Activated CD4-positive, CD25-positive, alpha-beta regulatory T cell (primary cell): ENCODE measurements at regions not wholly inside any gene's neighbourhood (a gene's known extent, or its start where the extent isn't known, plus 50 kb on each side); places are given as distances from the start of the nearest gene placed in this dataset.

Experiments
- DNase-seq, 4 experiments: peaks; one replicate each; lab custom pipeline; 2025; lab: John Stamatoyannopoulos, UW

DNA sequence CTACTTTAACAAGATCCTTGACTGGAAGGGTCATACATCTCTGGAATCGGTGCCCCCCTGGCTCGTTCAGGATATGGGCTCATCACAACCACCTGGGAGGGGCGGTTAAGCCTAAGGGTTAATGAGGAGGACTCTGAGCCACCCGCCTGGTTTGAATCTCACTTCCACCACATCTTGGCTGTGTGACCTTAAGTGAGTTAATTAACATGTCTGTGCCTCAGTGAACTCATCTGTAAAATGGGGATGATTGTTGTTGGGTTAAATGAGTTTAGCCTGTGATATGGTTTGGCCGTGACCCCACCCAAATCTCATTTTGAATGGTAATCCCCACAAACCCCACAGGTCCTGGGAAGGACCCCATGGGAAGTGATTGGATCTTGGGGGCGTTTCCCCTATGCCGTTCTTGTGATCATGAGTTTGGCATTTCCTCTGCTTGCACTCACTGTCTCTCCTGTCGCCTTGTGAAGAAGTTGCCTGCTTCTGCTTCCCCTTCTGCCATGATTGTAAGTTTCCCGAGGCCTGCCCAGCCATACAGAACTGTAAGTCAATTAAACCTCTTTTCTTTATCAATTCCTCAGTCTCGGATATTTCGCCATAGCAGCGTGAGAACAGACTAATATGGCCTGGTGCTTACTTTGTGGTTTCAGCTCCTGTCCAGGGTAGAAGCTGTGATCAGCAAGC, 214.0 kb upstream of the CIBAR2 start:
- DNase-seq, result no peak

DNA sequence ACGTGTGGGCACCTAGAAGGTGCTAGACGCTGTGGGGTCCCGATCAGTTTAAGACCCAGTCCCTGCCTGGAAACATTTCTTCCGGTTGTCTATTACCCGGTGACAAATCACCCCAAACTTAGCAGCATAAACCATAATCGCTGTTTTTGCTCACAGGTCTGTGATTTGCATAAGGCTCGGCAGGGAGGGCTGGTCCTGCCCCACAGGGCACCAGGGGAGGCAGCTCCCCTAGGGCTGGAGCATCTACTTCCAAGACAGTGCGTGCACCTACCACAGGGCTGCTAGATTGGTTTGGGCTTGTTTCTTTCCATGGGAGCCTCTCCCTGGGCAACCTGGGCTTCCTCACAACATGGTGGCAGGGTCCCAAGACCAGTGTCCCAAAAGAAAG, 214.5 kb upstream of the CIBAR2 start:
- DNase-seq, result no peak

DNA sequence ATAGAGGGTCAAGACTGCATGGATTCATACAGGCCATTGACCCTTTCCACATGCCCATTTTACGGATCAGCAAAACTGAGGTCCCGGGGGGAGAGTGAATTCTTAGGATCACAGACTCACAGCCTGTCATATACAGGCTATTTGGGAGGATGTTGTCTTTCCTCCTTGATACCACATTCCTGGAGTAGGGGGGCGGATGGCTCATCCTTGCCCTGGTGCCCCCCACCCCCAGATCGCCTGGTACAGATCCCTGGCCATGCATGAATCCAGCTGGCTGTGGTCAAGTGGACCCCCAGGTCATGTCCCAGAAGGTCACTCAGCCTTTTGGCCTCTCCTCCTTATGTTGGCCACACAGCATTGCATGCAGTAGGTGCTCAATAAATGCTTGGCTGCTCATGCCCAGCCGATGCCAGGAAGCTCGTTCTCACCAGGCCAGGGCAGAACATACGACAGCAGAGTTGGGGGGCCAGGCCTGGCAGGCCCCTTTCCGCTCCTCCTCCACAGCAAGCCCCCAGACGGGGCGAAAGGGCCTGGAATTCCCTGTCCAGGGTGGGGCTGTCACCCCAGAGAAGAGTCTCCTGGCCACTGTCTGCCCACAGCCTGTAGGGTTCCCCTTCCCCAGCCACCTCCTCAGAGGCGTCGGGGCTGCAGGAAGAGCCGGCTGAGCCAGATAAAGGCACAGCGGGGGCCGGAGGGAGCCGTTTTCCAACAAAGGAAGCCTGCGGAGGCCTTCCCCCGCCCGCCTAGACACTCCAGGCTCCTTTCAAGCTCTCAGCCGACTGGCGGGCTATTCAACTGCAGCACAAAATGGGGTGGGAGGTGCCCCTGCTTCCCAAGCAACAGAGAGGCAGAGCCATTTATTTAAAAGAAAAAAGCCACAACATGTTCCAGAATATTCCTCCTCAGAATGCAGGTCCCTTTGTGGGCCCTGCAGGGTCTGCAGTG, 215.7 kb upstream of the CIBAR2 start:
- no peak for DNase-seq

DNA sequence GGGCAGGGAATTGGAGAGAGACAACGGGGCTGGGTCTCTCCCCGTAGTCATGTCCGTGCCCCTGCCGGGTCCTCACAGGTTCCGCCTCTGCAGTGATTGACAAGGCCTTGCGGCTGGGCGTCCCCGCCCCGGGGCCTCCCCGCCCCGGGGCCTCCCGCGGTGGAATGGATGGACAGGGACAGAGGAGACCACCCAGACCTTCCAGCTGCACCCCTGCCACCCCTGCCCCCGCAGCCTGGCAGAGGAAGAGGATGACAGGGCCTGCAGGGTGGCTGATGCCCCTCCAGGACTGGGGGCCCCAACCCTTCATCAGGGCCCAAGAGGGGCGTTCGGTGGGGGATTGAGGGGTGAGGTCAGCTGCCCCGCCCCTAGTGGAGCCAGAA, 216.4 kb upstream of the CIBAR2 start:
- DNase-seq, result no peak

DNA sequence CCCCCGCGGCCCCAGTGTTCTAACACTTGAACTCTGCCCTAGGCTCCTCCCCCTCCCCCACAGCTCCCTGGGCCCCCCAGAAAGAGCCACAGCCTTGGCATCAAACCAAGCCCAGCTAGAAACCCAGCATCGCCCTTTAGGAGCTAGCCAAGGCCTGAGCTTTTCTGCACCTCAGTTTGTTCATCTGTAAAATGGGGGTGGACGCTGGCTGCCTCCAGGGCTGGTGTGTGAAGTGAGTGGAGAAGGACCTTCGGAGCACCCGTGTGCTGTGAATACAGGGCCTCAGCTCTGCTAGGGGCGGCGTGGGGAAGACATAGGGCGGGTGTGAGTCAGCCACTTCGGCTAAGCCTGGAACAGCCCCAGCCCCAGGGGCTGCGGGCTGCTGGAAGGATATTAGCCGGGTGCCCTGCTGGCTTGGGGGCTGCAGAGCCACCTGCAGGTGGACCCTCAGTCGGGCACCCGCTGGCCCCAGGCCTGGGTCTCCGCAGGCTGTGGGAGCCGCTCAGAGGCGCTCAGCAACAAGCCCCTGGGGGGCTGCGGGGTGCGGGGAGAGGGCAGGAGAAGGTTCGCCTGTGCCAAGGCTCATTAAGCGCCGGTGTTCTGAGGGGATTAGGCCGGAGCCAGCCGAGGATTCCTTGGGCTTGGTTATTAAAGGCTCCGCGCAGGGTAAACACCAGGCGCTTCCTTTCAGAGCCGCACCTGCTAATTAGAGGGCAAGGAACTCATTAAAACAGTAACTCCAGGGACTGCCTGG, 217.0 kb upstream of the CIBAR2 start:
- DNase-seq, result no peak

DNA sequence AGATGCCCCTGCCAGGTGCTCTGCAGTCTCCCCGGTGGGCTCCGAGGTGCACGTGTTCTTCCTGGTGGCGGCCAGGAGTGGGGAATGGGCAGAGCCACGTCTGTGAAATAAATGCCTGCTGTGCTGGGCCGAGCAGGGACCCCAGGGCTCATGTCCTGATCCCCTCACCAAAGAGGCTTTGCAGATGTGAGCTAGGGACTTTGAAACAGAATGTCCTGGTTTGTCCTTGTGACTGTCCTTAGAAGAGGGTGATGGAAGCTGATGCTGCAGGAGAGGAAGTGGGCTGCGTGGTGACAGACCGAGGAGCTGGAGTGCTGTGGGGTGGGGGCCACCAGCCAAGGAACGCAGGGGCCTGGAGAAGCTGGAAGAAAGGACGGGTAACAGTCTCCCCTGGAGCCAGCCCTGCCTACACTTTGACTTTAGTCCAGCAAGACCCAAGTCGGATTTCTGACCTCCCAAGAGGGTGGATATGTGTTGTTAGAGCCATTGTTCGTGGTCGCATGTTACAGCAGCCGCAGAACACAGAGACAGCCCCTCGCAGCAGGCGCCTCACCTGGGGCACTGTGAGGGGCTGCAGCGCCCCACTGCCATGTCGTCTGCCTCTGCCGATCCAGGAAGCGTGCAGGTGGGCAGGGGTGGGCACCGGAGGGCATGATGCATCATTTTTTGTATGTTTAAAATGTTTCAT, 217.9 kb upstream of the CIBAR2 start:
- no peak for DNase-seq

DNA sequence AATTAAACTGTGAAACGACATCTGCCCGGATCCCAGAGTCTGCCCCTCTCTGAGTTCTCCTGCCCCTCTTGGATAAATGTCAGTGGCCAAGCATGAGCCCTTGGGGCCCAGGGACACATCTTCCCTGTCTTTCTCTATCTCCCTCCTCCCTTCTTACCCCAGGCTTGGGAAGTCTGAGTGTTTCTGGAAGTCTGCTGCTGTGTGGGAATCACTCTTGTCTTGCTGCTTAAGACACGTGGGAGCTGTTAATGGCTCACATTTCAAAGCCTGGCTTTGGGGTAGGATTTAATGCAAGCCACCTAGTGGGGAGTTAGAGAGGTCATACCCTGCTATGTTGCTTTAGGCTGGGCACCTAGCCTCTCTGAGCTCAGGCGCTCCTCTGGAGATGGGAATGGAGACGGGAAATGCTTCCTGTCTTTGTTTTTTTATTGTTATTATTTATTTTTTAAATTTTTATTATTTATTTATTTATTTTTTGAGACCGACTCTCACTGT, 218.5 kb upstream of the CIBAR2 start:
- DNase-seq, result no peak

DNA sequence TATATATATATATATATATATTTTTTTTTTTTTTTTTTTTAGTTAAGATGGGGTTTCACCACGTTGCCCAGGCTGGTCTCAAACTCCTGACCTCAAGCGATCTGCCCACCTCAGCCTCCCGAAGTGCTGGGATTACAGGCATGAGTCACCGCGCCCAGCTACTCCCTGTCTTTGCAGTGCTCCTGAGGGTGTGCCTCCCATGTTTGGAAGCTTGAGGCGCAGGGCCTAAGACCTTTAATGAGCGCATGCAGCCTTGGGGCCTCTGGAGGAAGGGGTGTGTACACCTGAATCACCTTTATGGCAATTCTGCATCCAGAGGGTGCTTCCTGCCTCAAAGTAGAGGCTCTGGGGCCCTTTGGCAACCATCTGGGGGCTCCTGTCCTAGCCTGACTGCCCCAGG, 219.4 kb upstream of the CIBAR2 start:
- no peak for DNase-seq

DNA sequence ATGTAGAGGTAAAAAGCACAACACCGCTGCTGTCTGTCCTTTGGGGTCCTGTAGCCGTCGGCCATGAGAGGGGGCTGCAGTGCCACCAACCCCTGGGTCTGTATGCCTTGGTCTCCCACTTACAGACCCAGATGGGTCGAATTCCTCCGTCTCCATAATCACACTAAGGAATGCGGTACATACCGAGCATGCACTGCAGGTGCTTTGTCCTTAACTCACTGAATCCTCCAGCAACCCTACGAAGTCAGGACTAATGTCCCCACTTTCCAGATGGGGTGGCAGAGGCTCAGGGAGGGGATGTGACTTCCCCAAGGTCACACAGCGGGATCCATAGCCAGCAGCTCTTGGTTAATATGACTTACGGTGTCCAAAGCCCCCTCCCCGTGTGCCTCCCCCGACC, 219.9 kb upstream of the CIBAR2 start:
- DNase-seq, result no peak

DNA sequence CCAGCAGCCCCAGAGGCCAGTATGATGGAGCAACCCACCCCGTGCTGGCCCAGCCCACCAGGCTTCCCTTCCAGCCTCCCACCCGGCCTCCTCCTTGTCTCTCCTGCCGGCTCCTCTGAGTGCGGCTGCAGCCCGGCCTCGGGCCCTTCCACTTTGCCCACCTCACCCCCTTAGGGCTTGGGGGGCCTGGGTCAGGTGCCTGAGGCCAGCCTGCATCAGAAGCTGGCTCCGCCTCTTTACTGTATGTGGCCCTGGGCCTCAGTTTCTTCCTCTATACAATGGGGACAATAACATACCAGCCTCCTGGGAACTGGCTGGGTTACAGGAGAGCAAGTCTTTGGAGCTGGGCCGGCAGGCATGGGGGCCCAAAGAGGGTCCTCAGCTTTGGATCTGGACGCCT, 221.1 kb upstream of the CIBAR2 start:
- no peak for DNase-seq

DNA sequence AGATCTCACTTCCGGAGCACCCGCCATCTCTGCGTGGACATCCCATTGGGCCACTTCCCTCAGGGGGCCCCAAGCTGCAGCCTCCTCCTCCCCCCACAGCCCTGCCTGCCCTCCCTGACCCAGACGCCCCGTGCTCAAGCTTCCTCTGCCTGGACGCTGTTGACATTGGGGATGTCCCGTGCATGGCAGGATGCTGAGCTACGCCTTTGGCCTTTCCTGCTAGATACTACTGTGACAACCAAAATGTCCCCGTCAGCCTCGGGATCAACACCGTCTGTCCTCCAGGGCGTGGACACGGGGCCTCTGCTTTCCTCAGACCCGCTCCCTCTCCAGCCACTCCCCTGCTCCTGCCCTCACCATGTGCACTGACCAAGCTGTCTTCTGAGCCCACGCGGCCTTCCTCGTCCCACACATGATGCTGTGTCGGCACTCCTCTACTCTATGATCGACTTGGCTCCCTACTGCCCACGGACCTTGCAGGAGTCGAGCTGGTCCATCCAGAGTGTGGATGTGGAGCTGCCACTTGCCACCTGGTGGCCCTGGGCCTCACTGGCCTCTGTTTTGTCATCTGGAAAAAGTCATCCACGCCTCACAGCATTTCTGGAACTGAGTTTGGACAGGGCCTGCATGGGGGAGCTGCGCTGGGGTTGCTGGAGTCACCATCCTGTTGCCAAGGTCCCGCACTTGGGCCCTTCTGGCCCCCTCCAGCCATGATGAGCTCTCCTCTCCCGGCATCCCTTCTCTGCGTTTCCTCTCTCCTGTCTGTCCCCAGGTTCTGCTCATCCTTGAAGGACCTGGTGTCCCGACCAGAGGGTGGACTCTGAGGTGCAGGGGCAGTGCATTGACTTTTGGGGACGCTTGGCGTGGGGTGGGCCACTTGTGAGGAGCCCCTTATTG, 221.7 kb upstream of the CIBAR2 start:
- DNase-seq, result no peak

DNA sequence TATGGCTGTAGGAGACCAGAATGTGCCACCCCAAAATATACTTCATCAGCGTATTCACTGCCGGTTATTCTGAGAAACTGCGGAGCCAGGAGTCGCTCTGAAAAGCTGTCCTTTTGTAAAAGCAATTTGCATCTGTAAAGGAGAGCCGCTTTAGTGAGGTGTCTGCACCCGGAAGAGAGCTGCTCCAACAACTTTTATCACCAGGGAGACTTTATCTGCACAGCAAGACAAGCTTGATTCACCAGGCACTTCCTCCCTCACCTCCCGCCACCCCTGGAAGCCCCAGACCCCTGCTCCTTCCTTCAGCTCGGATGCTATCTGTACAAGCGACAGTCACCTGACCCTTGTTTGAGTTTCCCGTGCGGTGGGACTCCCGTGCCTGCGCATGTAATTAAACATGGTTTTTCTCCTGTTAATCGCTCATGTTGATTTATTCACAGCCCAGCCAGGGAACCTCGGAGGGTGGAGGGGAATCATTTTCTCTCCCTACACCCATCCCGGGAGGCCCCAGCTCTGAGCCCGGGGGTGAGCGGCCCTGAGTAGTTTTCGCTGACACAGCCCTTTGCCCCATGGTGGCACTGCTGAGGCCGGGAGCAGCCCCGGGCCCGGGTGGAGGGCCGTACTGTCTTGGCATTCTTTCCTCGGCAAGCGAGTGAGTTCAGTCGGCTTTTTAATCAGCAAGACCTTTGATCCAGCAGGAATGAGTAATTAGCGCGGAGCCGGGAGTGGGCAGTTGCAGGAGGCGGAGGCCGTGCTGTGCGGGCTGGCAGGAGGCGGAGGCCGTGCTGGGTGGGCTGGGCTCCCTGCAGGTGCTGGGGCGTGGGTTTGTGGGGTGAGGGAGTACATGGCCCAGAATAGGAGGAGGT, 222.7 kb upstream of the CIBAR2 start:
- no peak for DNase-seq

DNA sequence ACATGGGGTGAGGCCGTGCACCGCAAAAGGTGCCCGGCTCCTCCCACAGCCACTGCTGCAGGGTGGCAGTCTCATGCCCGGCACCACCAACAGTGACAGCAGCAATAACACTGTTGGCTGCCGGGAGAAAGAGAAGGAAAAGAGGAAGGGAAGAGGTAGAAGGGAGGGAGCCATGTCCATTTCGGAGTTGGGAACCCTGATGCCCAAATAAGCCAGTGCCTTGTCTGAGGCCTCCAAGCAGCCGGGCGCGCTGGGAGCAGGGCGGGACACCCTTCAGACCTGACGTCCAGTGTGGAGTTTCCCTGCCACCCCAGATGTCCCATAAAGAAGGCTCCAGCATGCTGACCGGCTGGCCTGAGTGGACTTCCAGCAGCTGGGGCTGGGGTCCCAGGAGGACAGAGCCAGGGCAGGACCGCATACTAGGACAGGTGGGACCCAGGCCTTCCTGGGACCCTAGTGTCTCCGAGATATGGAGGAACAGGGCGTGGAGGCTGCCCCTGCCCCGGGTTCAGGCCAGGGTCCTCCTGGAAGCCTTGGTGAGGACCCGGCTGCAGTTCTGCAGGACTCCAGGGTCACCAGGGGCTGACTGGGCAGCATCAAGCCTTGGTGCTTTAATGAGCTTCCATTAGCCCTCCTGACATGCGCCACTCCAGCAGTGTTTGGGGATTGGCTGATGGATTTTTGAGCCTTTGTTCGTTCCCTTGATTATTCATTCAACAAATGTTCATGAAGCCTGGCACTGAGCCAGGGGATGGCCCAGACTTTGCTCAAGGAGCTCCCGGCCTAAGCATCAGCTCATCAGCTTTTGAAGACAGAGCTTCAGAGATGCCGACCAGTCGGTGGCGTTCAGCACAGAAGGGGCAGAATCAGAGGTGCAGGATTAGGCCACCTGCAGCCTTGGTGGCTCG, 223.6 kb upstream of the CIBAR2 start:
- DNase-seq, result no peak

DNA sequence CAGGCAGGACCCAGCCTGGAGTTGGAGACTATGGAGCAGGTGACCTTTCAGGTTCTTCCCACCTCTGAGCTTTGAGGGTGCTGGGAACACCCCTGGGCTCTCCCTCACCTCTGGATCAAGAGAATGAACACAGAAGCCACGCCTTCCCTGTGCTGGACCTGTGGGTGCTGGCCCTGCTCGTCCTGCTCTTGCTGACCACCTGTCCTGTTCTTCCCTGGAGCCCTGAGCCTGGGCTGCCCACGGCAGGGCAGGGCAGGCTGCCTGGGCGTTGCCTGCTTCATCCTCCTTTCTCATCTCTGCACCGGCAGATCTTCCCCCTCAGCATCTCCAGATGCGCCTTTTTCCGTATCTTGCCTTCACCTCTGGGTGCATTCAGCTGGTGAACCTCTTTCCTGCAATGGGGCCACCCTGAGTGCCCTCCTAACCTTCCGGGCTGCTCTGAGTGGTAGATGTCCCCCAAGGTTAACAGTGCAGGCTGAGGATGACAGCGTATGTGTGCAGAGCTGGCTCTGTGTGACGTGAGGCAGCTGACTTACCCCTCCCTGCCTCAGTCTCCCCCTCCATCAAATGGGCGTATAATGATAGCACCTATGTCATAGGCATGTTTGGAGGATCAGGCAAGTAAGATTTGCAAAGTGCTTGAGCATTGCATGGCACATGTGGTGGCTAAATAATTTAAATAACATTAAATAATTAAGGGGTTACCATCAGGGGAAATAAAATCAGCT, 225.8 kb upstream of the CIBAR2 start:
- no peak for DNase-seq

DNA sequence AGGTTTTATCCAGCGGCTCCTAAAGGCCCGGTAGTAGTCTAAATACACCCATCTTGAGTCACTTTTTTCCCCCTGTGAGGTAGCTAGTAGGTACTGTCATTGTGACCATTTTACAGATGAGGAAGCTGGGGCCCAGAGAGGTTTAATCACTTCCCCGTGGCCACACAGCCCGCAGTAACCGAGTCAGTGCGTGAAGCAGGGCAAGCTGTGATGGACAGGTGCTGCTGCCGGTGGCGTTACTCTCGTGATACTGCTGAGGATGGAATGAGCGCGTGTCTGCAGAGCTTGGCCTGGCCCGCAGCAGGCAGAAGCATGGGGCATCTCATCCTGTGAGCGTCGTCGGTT, 226.3 kb upstream of the CIBAR2 start:
- no peak for DNase-seq

DNA sequence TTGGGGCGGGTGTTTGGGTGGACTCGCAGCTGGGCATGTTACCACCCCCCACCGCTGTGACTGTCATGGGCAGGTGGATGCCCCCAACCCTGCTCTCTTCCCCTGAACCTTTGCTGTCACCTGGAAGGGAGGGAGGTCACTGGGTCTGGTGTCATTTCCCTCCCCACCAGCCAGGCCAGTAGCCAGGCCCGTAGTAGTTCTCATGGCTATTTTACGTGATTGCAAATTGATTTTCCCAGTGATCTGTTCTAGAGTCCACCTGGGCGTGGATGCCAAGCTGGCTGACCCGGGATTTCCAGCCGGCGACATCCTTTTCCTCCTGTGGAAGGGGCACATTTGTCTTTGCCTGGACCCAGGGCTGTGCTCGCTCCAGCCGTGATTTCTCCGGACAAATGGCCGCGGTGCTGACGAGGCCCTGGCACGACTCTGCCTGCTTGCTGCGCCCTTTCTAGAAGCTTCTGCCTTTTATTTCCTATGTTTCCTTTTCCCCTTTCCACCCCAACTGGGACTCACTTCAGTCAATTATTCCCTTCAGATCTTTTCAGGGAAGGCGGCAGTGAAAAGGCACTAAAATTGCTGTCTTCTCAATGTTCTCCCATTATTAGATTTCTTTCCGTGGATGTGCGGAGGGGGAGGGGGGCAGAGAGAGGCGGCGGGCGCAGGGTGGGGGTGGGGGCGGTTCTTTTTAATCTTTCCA, 226.9 kb upstream of the CIBAR2 start:
- DNase-seq, result no peak

DNA sequence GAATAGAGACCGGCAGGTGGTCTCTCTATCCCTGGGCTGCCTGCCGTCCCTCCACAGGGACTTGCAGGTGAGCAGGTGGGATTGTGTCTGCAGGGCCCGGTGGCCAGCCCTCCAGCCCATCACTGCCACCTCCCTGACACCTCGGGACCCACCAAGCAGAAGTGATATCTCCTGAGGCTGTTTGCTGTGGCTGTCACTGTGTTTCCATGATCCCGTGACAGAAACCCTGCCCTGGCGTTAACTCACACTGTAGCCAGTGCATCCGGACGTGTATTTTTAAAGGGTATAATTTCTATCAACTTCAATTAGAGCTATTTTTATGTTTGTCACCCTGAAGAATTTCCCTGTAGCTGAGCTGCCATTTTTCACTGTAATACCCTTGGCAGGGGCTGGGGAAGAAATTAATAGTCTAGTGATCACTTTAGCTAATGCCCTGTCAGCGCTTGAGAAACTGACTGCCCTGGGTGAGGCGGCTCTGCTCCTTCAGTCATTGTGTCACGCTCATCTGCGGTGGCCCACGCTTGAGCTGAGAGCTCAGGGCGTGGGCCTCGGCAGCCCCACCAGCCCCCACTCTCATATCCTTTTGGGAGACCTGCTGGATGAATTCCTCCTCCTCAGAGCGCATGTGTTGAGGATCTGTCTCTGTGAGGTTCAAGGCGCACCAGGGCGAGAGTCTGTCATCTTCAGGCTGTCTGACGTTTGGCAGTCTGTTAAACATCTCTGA, 229.9 kb upstream of the CIBAR2 start:
- DNase-seq, result no peak
